ENCODE measurements at regions not wholly inside any gene's neighbourhood (a gene's known extent, or its start where the extent isn't known, plus 50 kb on each side); places are given as distances from the start of the nearest gene placed in this dataset.
"Not testable (repeated sequence)": the region's sequence is repeated elsewhere in the genome, so short reads cannot be mapped to it uniquely, and the experiment has no call there.

DNA sequence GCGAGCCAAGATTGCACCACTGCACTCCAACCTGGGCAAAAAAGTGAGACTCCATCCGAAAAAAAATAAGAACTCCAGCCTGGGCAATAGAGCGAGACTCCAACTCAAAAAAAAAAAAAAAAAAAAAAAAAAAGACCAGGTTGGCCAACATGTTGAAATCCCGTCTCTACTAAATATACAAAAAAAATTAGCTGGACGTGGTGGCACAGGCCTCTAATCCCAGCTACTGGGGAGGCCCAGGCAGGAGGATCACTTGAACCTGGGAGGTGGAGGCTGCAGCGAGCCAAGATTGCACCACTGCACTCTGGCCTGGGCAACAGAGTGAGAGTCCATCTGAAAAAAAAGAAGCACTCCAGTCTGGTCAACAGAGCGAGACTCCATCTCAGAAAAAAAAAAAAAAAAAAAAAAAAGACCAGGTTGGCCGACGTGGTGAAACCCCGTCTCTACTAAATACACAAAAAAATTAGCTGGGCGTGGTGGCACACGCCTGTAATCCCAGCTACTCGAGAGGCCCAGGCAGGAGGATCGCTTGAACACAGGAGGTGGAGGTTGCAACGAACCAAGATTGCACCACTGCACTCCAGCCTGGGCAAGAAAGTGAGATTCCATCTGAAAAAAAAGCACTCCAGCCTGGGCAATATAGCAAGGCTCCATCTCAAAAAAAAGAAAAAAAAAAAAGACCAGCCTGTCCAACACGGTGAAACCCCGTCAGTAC lies 1603.7 kb downstream of the RPIA start:
- TF ChIP-seq ZNF274 (IDR thresholded peaks at IDR 0.05; ENCODE audit: low read depth, low read length); SUZ12 (IDR thresholded peaks at IDR 0.05; ENCODE audit: extremely low read depth, insufficient read depth, insufficient read length); YY1 (IDR thresholded peaks at IDR 0.05; ENCODE audit: insufficient read depth, insufficient read length): not testable (repeated sequence)

Measured in NT2/D1 (cell line).